NK-92 treated with Interleukin-12 subunit alpha and Interleukin-12 subunit beta, amount 100 ng/mL, for 24 hours (cell line): ENCODE measurements at regions not wholly inside any gene's neighbourhood (a gene's known extent, or its start where the extent isn't known, plus 50 kb on each side); places are given as distances from the start of the nearest gene placed in this dataset.
"Not testable (repeated sequence)": the region's sequence is repeated elsewhere in the genome, so short reads cannot be mapped to it uniquely, and the experiment has no call there.

Source experiments
- DNase-seq: peaks from one replicate; lab custom pipeline; 2025; lab: John Stamatoyannopoulos, UW

- DNase-seq = no peak
Measured at GRCh38 chr3:171915275-171915674, 72.1 kb downstream of the TMEM212 start.

- no peak for DNase-seq
Measured at GRCh38 chr3:171916888-171917287, 73.7 kb downstream of the TMEM212 start.

GRCh38 chr3:171922629-171923028 lies 79.5 kb downstream of the TMEM212 start:
- not testable (repeated sequence) for DNase-seq

GRCh38 chr3:171923668-171924067 lies 80.5 kb downstream of the TMEM212 start:
- not testable (repeated sequence) for DNase-seq

GRCh38 chr3:171924864-171925263 lies 81.7 kb downstream of the TMEM212 start:
- DNase-seq = not testable (repeated sequence)

GRCh38 chr3:171932153-171932611 lies 89.0 kb downstream of the TMEM212 start:
- DNase-seq = no peak

DNA sequence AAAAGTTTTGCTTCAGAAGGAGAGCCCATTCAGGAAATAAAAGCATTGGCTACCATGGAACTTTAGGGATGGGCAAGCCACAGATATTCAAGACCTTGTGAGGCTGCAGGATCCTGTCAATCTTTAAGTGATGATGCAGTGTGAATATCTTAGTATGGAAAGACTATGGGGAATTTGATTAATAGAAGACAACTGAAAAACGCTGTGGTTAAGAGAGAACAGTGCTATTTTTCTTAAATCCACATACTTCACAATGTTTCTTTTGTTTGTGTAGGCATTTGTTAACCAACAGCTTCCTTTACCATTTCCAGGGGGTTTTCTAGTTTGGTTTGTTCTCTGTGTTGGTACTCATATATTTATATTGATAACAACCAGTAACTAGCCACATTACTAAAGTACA lies 90.3 kb downstream of the TMEM212 start:
- DNase-seq = no peak

GRCh38 chr3:171935261-171936123 lies 92.3 kb downstream of the TMEM212 start:
- DNase-seq = no peak

GRCh38 chr3:171936191-171936841 lies 93.2 kb downstream of the TMEM212 start:
- DNase-seq = no peak

DNA sequence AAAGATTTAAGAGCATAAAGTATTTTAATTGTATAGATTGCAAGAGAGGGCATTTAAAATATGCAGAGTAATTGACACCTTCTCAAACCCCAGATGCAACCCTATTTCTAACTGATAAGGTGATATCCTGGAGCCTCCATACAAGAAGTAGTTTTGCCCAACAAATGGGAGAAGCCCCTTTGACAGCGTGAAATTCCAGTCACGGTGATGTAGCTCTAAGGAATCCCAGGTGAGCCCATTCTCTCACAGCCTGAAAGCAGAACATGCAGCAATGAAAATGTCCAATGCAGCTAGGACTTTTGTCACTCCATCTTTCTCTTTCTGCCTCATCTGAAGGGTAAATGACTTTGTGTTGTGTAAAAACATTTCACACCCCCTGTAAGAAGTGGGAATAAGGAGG lies 96.4 kb downstream of the TMEM212 start:
- no peak for DNase-seq

DNA sequence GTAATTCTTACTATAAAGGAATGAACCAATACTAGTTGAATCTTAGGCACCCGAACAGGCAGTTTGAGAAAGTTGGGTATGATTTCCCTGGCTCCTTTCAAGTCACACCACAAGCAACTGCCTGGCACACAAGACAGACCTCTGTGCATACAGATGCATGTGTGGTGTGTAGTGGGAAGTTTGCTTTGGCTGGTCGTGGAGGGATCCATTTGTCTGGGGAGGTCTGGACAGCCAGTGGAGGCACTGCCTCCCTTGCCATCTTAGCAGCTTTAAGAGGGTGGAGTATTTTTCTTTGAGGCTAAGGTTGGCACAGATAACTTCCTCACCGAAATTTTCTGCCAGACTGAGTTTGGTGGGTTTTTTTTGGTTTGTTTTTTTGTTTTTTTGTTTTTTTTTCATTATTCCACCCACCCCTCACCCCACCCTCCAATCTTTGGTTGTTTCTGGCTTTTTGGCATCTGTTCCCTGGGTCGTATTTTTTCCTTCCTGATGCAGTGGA lies 97.1 kb downstream of the TMEM212 start:
- no peak for DNase-seq

DNA sequence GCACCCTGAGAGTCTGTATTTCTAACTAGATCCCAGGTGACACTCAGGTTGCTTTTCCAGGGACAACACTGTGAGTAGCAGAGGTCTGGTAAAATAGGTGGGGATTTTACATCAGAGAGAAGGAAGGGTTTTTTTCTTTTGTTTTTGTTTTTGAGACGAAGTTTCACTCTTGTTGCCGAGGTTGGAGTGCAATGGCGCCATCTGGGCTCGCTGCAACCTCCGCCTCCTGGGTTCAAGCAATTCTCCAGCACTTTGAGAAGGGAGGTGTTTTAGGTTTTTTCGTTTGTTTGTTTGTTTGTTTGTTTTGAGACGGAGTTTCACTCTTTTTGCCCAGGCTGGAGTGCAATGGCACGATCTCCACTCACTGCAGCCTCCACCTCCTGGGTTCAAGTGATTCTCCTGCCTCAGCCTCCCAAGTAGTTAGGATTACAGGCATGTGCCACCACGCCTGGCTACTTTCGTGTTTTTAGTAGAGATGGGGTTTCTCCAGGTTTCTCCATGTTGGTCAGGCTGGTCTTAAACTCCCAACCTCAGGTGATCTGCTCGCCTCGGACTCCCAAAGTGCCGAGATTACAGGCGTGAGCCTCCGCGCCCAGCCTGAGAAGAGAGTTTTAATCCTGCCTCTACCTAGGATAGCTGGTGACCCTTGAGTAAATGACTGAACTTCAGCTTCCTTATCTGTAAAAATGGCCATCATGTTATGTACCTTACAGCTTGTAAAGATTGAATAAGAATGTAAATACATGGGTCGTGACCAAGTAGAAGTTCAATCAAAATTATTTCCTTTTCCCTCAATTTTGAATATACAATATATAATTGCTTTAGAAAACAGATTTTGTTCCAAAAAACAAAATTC lies 95.9 kb upstream of the FNDC3B start:
- DNase-seq = no peak

DNA sequence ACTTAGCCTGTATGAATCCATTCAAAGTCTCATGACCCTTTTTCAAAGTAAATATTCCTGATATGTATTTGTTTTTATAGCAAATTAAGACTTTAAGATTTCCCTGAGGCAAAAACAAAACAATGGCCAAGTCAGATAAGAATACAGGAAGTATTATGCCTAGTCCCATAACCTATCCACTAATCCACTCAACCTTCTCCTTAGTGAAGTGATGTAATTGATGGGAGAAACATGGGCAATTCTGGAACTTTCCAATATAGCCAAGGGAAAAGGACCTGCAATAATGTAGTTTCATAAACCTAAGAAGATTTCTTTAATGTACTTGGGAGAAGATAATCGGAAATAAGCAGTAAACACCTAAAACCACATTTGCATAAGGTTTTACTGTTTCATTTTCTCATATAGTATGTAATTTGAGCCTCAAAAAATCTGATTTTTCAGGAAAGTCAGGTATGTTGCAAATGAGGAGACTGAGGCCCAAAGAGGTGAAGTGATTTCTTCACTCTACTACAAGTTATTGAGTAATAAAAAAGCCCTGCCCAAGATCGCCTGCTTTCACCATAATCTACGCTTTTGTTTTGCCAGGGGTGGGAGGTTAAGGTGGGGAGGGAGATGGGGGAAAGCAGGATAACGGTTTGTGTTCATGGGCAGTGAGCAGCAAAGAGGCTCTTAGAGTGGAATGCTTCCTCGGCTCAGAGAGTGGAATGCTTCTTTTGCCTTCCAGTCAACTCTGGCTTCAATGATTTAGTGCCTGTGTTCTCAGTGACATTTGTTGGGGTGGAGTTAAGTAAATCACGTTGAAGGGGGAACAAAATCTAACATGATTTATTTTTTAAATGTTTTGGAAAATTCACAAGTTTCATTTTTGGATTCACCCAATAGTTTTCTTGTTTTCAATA lies 95.0 kb upstream of the FNDC3B start:
- DNase-seq = no peak

DNA sequence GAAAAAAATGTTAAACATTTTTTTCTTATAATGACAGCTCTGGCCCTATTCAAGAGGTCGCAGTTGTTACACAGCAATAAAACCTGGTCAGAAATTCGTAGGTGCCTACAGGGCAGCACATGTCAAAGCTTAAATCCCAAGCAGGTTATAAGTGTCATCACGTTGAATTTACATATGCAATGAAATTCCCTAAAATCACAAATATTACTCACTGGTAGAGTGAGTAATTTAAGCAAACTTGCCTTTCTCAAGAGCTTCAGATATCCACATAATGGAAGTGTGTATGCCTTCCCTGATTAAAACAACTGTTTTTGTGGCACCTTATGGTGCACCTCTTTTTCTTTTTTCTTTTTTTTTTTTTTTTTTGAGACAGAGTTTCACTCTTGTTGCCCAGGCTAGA lies 90.7 kb upstream of the FNDC3B start:
- no peak for DNase-seq

DNA sequence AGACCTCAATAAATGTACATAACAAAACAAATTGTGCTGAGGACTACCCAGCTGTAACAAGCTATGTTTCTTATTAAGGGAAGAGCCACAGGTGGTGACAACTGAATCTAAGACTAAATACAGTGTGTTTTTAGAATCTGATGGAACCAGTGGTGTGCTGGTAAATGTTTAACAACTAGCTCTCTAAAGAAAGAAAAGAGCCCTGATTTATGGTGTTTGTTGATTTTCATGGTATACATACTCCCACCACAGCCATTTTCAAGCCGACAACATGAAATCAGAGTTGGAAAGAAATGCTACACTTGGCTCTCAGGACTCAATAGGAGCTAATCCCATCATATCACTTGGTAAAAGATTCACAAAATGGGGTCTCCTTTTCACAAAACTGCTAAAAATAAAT lies 89.8 kb upstream of the FNDC3B start:
- no peak for DNase-seq

DNA sequence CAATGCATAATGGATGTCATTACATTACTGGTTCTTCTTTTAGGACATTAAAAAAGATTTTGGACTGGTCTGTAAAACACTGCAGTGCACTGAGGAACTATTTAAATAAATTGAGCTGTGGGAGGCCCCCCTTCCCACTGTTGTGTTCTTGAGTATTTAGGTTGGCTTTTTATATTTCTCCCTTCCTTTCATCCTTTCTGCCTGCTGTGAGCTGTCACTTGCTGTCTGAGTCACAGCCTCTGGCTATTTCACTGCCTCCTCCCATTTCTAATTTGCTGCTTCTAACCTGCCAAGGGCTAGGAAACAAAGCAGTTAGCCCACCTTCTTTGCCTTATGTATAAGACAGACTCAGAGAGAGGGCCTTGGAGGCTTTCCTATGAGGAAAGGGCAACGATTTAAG lies 89.0 kb upstream of the FNDC3B start:
- no peak for DNase-seq

- DNase-seq = no peak
Measured at GRCh38 chr3:171951597-171951996, 87.8 kb upstream of the FNDC3B start.

DNA sequence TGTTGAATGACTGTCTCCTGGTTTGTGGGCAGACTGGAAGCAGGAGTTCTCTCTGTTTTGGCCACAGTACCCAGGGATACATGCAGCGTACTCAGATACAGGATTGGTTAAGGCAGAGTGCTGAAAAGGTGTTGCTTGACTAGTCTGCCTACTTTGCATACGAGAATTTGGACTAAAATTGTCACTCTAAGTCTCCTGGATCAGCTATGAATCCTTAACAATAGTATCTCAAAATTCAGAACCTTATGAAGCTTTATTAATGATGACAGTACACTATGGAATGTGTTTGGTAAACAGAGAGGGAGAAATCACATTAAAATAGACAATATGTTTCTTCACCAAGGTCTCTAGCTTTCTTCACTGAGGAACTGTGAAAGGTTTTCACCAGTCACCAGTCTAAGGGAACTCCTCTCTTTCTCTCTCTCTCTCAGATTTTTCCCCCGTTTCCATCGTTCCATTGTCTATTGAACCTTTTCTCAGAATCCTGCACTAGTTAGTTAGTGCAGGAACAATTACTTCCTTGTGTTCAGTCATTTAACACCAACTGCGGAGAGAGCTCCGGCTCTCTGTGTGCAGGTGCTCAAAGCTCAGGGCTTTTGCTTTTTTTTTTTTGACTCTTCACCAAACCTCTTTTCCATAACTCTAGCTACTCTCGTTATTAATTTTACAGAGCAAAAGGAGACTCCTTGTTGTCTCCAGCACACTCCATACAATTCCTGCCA lies 85.9 kb upstream of the FNDC3B start:
- no peak for DNase-seq

DNA sequence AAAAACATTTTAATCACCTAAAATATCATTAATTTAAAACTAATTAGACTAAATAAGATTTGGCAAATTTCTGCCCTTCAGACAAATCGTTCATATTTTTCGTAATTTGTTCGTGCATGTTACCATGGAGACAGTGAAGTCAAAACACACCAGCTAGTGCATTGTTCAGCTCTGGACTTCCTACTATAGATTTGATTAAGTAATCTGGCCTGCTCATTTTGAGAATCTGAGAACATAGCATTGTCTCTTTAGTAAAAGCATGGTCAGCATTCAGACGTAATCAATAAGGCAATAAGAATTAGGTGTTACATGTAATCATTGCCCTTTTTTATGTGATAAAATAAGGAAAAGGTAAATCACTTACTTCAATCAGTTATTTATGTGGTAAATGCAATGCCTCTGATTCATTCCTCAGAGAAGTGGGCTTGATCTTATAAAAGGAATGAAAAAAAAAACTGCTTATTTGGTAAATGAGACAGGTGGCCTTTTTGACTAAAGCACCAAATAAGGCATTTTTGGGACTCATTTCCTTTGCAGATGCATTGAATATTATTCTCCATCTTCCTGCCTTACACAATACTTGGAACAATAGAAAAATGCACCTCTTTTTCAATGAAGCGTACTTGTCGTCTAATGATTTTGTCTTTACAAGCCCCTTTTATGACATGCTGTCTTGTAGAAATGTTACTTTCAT lies 84.5 kb upstream of the FNDC3B start:
- DNase-seq = no peak

- no peak for DNase-seq
Measured at GRCh38 chr3:171955598-171955997, 83.8 kb upstream of the FNDC3B start.
